ENCODE measurements at regions not wholly inside any gene's neighbourhood (a gene's known extent, or its start where the extent isn't known, plus 50 kb on each side); places are given as distances from the start of the nearest gene placed in this dataset.

GRCh38 chr6:167464177-167464576, 139.3 kb downstream of the TTLL2 start:
- in situ Hi-C loops (cut with MboI; ENCODE audit: low pct_unique_long_range_greater_than_20kb, low sequenced_read_pairs): no loop called here
- DNase-seq: no peak

- no peak for DNase-seq
Observed at GRCh38 chr6:167465482-167465881, 140.6 kb downstream of the TTLL2 start.

GRCh38 chr6:167467282-167467681, 142.4 kb downstream of the TTLL2 start:
- DNase-seq: no peak
- in situ Hi-C loops (cut with MboI; ENCODE audit: low pct_unique_long_range_greater_than_20kb, low sequenced_read_pairs): no loop called here

More at GRCh38 chr6:167465482-167465881, 140.6 kb downstream of the TTLL2 start:
- in situ Hi-C loops (cut with MboI; ENCODE audit: low pct_unique_long_range_greater_than_20kb, low sequenced_read_pairs): no loop called here

- DNase-seq: no peak
- in situ Hi-C loops (cut with MboI; ENCODE audit: low pct_unique_long_range_greater_than_20kb, low sequenced_read_pairs): no loop called here
Observed at GRCh38 chr6:167467793-167468431, 143.0 kb downstream of the TTLL2 start.

- in situ Hi-C loops (cut with MboI; ENCODE audit: low pct_unique_long_range_greater_than_20kb, low sequenced_read_pairs): no loop called here
- DNase-seq: no peak
Observed at GRCh38 chr6:167469101-167469500, 144.2 kb downstream of the TTLL2 start.

GRCh38 chr6:167469672-167470071, 144.8 kb downstream of the TTLL2 start:
- DNase-seq: no peak
- in situ Hi-C loops (cut with MboI; ENCODE audit: low pct_unique_long_range_greater_than_20kb, low sequenced_read_pairs): no loop called here

GRCh38 chr6:167470101-167470835, 145.4 kb downstream of the TTLL2 start:
- no peak for DNase-seq
- in situ Hi-C loops (cut with MboI; ENCODE audit: low pct_unique_long_range_greater_than_20kb, low sequenced_read_pairs): no loop called here

GRCh38 chr6:167470836-167471547, 146.1 kb downstream of the TTLL2 start:
- no peak for DNase-seq
- in situ Hi-C loops (cut with MboI; ENCODE audit: low pct_unique_long_range_greater_than_20kb, low sequenced_read_pairs): no loop called here

- DNase-seq: no peak
- in situ Hi-C loops (cut with MboI; ENCODE audit: low pct_unique_long_range_greater_than_20kb, low sequenced_read_pairs): no loop called here
Observed at GRCh38 chr6:167471548-167471930, 146.7 kb downstream of the TTLL2 start.

- in situ Hi-C loops (cut with MboI; ENCODE audit: low pct_unique_long_range_greater_than_20kb, low sequenced_read_pairs): no loop called here
- DNase-seq: no peak
Observed at GRCh38 chr6:167472148-167472547, 147.3 kb downstream of the TTLL2 start.

- in situ Hi-C loops (cut with MboI; ENCODE audit: low pct_unique_long_range_greater_than_20kb, low sequenced_read_pairs): no loop called here
- DNase-seq: no peak
Observed at GRCh38 chr6:167472880-167473279, 148.0 kb downstream of the TTLL2 start.

- DNase-seq: no peak
- in situ Hi-C loops (cut with MboI; ENCODE audit: low pct_unique_long_range_greater_than_20kb, low sequenced_read_pairs): no loop called here
Observed at GRCh38 chr6:167474171-167474570, 149.3 kb downstream of the TTLL2 start.

GRCh38 chr6:167474725-167475124, 149.8 kb downstream of the TTLL2 start:
- no peak for DNase-seq
- in situ Hi-C loops (cut with MboI; ENCODE audit: low pct_unique_long_range_greater_than_20kb, low sequenced_read_pairs): no loop called here

GRCh38 chr6:167475947-167476346, 151.1 kb downstream of the TTLL2 start:
- no peak for DNase-seq
- in situ Hi-C loops (cut with MboI; ENCODE audit: low pct_unique_long_range_greater_than_20kb, low sequenced_read_pairs): no loop called here

GRCh38 chr6:167476844-167477595, 152.1 kb downstream of the TTLL2 start:
- in situ Hi-C loops (cut with MboI; ENCODE audit: low pct_unique_long_range_greater_than_20kb, low sequenced_read_pairs): no loop called here
- no peak for DNase-seq

GRCh38 chr6:167477688-167478087, 152.8 kb downstream of the TTLL2 start:
- in situ Hi-C loops (cut with MboI; ENCODE audit: low pct_unique_long_range_greater_than_20kb, low sequenced_read_pairs): no loop called here
- DNase-seq: no peak

- in situ Hi-C loops (cut with MboI; ENCODE audit: low pct_unique_long_range_greater_than_20kb, low sequenced_read_pairs): no loop called here
- no peak for DNase-seq
Observed at GRCh38 chr6:167479301-167479700, 154.4 kb downstream of the TTLL2 start.

- in situ Hi-C loops (cut with MboI; ENCODE audit: low pct_unique_long_range_greater_than_20kb, low sequenced_read_pairs): no loop called here
- peak; percentile 1 for DNase-seq
Observed at GRCh38 chr6:167479901-167480648, 155.2 kb downstream of the TTLL2 start.

Measured in KBM-7 (cell line).